Activated CD8-positive, alpha-beta T cell treated with anti-CD3 and anti-CD28 coated beads for 36 hours (primary cell): ENCODE measurements at regions not wholly inside any gene's neighbourhood (a gene's known extent, or its start where the extent isn't known, plus 50 kb on each side); places are given as distances from the start of the nearest gene placed in this dataset.

Experiments used
- ATAC-seq: fragments of 200-7000 bp; cut with Tn5 transposase; one replicate; pipeline ENCODE4 v1.10.0; 2021; ENCODE audit warnings: mild to moderate bottlenecking, moderate library complexity
- CTCF ChIA-PET: fragments of 350-600 bp; sonication (Branson Sonifier 250); formaldehyde crosslinking; loops from one replicate; lab custom pipeline; 2021; ENCODE audit warnings: antibody characterized with exemption; lab: Charles Lee
- POLR2A ChIA-PET: fragments of 350-600 bp; sonication (Branson Sonifier 250); formaldehyde crosslinking; loops from one replicate; lab custom pipeline; 2021; ENCODE audit warnings: antibody characterized with exemption; lab: Charles Lee
- DNase-seq: peaks from one replicate; pipeline ENCODE4 v3.0.0-alpha.2; 2020
- H3K27ac Mint-ChIP-seq: one replicate; pipeline ENCODE4 v1.8.0; 2021; ENCODE audit warnings: mild to moderate bottlenecking, mixed read lengths
- H3K27me3 Mint-ChIP-seq: one replicate; pipeline ENCODE4 v1.8.0; 2021; ENCODE audit warnings: mixed read lengths
- H3K36me3 Mint-ChIP-seq: one replicate; pipeline ENCODE4 v1.8.0; 2021; ENCODE audit warnings: low read depth, mixed read lengths
- H3K4me1 Mint-ChIP-seq: one replicate; pipeline ENCODE4 v1.8.0; 2021; ENCODE audit warnings: low read depth, mixed read lengths
- H3K4me3 Mint-ChIP-seq: one replicate; pipeline ENCODE4 v1.8.0; 2021; ENCODE audit warnings: mild to moderate bottlenecking, moderate library complexity, mixed read lengths
- H3K9me3 Mint-ChIP-seq: one replicate; pipeline ENCODE4 v1.8.0; 2021; ENCODE audit warnings: mixed read lengths
- CTCF ChIP-seq: fragments of 200-600 bp; IDR thresholded peaks from one replicate; pipeline ENCODE4 v1.8.0; 2022; ENCODE audit warnings: antibody characterized with exemption, mild to moderate bottlenecking
- intact Hi-C: fragments of 100-400 bp; cut with micrococcal nuclease; formaldehyde crosslinking; loops from one replicate; pipeline ENCODE4 v1.10.0; 2022

GRCh38 chr1:220342853-220343252, 70.6 kb upstream of the RAB3GAP2 start:
- Mint-ChIP-seq H3K4me1 (no peaks in the 10 kb centered on the region), H3K4me3 (no peak overlapping the region), H3K36me3 (no peaks in the 10 kb centered on the region), H3K27me3 (peaks cover 4% of the 10 kb centered on the region), H3K9me3 (no peaks in the 10 kb centered on the region), H3K27ac (no peak overlapping the region)
- intact Hi-C loops = no loop called here
- ATAC-seq (no peak), DNase-seq (no peak)
- ChIA-PET CTCF (no interaction called here), POLR2A (no interaction called here)
- no peak for TF ChIP-seq CTCF

- intact Hi-C loops = no loop called here
- H3K27me3 Mint-ChIP-seq = peaks cover 3% of the 10 kb centered on the region
- DNase-seq (no peak), ATAC-seq (no peak)
- H3K4me3 Mint-ChIP-seq = no peak overlapping the region
- H3K27ac Mint-ChIP-seq = no peak overlapping the region
- no peaks in the 10 kb centered on the region for H3K9me3 Mint-ChIP-seq
- ChIA-PET POLR2A (no interaction called here), CTCF (no interaction called here)
- H3K4me1 Mint-ChIP-seq = no peaks in the 10 kb centered on the region
- TF ChIP-seq CTCF = no peak
- H3K36me3 Mint-ChIP-seq = no peaks in the 10 kb centered on the region
Observed at GRCh38 chr1:220341126-220341525, 68.9 kb upstream of the RAB3GAP2 start.

GRCh38 chr1:220339581-220339980, 67.3 kb upstream of the RAB3GAP2 start:
- no peak for TF ChIP-seq CTCF
- peaks cover 3% of the 10 kb centered on the region for H3K27me3 Mint-ChIP-seq
- POLR2A ChIA-PET = no interaction called here
- no peak overlapping the region for H3K4me3 Mint-ChIP-seq
- H3K4me1 Mint-ChIP-seq = no peaks in the 10 kb centered on the region
- H3K9me3 Mint-ChIP-seq = no peaks in the 10 kb centered on the region
- H3K36me3 Mint-ChIP-seq = no peaks in the 10 kb centered on the region
- ATAC-seq (no peak), DNase-seq (no peak)
- intact Hi-C loops = no loop called here
- no peak overlapping the region for H3K27ac Mint-ChIP-seq
- CTCF ChIA-PET = no interaction called here

- CTCF ChIA-PET = no interaction called here
- H3K4me1 Mint-ChIP-seq = no peaks in the 10 kb centered on the region
- H3K36me3 Mint-ChIP-seq = no peaks in the 10 kb centered on the region
- TF ChIP-seq CTCF = no peak
- peaks cover 3% of the 10 kb centered on the region for H3K27me3 Mint-ChIP-seq
- no peak overlapping the region for H3K4me3 Mint-ChIP-seq
- no peaks in the 10 kb centered on the region for H3K9me3 Mint-ChIP-seq
- ATAC-seq (no peak), DNase-seq (no peak)
- POLR2A ChIA-PET = no interaction called here
- intact Hi-C loops = no loop called here
- no peak overlapping the region for H3K27ac Mint-ChIP-seq
Observed at GRCh38 chr1:220338759-220339158, 66.5 kb upstream of the RAB3GAP2 start.

- Mint-ChIP-seq H3K9me3 (no peaks in the 10 kb centered on the region), H3K27me3 (peaks cover 3% of the 10 kb centered on the region), H3K27ac (no peak overlapping the region), H3K4me1 (no peaks in the 10 kb centered on the region), H3K4me3 (no peak overlapping the region), H3K36me3 (no peaks in the 10 kb centered on the region)
- DNase-seq (no peak), ATAC-seq (no peak)
- ChIA-PET POLR2A (no interaction called here), CTCF (no interaction called here)
- no peak for TF ChIP-seq CTCF
- intact Hi-C loops = no loop called here
Observed at GRCh38 chr1:220336391-220337031, 64.3 kb upstream of the RAB3GAP2 start.
